Epidermal melanocyte (primary cell): ENCODE measurements at regions not wholly inside any gene's neighbourhood (a gene's known extent, or its start where the extent isn't known, plus 50 kb on each side); places are given as distances from the start of the nearest gene placed in this dataset.
"Not testable (repeated sequence)": the region's sequence is repeated elsewhere in the genome, so short reads cannot be mapped to it uniquely, and the experiment has no call there.

Experiments used
- DNase-seq: peaks from one replicate; pipeline ENCODE4 v3.0.0; 2011; ENCODE audit warnings: low spot score; ENCODE audit not compliant: insufficient read length

DNA sequence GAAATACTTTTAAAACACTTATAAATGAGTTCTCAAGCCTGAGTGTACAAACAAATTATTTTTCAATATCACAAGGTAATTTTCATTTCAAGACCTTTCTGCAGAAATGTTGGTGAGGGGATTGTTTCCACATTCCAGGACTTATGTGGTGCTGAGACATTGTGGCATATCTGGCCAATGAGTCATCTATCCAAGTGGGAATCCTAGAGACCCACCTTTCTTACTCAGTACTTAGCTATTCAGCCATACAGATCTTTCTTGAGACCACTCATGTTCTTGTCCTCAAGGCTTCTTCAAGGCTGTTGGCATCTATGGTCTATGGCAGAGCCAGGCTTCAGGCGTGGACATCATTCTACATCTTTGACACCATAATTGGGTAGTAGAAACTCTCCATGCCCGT lies 225.4 kb downstream of the DKK1 start:
- no peak for DNase-seq

- DNase-seq, result no peak
Measured at GRCh38 chr10:52540479-52540984, 226.5 kb downstream of the DKK1 start.

DNA sequence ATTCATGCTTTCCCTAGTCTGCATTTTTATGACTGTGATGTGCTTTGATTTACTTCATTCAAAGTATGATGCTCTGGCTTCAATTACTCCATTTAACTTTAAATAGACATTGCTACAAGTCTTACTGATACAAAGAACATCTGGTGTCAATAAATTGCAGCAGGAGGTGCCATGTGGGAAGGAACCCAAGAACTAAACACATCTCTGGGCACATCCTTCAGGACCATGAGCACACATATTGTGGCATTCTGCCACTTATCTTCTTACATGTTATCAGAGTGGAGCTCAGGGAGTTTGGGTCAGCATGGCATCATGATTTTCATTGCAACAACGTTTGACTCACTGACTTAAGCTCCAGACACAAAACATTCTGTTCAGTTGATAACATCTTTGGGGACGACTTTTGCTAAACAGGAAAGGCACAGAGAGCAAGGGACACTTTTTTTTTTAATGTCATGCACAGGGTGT lies 227.0 kb downstream of the DKK1 start:
- no peak for DNase-seq

DNA sequence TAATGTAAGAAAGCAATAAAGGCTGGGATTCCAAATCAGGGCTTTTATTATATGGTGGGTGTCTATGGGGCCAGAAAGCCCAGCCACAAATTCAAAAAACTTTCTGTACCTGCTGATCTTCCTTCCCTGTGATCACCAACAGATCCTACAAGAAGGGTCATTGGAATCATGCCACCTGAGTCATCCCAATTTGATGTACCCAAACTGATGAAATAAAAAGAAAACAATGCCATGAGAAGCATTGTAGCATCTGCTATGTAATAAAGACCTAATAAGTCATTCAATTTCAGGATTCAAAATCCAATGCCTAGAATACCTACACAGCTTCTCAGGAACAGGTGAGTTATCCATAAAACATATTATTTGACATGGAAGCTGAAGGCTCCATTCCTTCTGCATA lies 228.8 kb downstream of the DKK1 start:
- DNase-seq, result no peak

- no peak for DNase-seq
Measured at GRCh38 chr10:52551046-52551445, 221.5 kb downstream of the MBL2 start.

GRCh38 chr10:52558090-52558489 lies 214.5 kb downstream of the MBL2 start:
- no peak for DNase-seq

DNA sequence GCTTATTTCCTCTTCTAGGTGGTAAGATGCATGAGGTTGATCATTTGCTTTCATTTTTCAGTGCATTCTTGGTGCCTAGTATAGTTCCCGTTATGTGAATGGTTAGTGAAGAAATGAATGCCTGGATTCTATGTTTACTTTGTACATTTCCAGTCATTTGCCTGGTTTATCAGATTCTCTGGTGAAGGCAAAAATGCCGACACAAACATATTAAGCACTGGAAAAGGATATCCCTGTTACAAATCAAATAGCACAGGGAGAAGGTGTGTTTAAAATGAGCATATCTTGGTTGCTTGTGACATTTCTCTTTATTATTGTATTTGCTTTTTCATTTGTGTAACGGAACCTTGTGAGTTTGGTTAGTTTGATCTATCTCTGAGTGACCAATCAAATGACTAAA lies 211.3 kb downstream of the MBL2 start:
- DNase-seq, result no peak

GRCh38 chr10:52563360-52563759 lies 209.2 kb downstream of the MBL2 start:
- no peak for DNase-seq

- DNase-seq, result no peak
Measured at GRCh38 chr10:52566471-52567246, 205.9 kb downstream of the MBL2 start.

GRCh38 chr10:52567247-52567580 lies 205.4 kb downstream of the MBL2 start:
- no peak for DNase-seq

- DNase-seq, result no peak
Measured at GRCh38 chr10:52568309-52568708, 204.3 kb downstream of the MBL2 start.

DNA sequence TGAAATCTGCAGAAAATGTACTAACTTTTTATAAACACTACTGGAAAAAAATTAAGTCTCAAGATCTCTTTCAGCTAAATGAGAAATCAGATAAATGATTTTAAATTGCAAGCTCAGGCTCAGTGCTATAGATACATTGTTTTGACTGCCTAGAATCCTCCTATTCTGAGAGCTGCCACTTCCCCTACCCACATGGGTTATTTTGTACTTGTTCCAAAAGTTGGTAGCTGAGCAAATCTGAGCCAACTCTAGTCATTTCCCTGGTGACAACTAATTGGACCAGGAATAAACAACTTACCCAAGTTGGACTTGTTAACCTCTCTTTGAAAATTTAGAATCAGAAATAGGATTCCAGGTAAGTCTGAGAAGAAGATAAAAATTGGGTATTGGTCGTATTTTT lies 202.1 kb downstream of the MBL2 start:
- DNase-seq, result no peak

DNA sequence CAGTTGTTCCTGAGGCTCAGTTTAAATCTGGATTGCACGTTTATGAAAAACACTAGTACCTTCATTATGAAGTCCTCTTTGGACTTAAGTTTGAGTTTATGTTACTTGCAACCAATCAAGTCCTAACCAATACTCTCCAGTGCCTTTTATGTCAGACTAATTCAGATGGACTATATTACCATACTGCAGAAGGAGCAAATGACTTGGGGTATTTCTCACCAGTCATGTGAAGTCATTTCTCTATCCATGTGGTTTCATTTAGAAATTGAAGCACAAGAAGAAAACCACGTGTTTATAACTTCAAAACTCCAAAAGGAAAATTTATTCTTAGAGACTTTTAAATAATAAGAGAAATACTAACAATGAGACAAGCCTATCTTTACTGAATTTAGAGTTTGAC lies 201.6 kb downstream of the MBL2 start:
- DNase-seq, result no peak

DNA sequence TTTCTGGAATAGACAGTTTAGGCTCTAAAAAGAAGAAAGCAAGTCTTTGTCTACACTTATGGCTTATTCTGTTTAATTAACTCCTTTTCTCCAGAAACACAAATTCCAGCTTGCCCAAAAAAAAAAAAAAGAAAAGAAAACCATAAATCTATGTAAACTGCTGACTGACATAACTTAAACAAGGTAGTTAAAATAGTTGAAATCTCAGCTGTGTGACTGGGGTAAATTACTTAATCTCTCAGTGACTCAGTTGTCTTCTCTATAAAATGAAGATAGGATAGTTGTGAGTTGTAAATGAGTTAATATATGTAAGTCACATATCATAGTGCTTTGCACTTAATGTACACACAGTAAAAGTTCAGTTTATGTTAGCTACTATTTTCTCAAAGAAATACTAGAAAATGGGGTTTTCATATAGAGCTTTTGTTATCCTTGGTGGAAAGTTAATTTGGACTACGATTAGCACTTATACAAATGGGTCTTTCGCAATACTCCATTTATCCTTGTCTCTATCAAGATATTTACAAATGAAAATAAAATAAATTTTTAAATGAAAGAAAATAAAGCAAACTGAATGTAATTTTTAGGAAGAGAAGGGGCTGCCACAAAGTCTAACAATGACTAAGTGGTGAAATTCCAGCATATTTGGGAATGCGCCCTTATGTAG lies 200.9 kb downstream of the MBL2 start:
- no peak for DNase-seq

DNA sequence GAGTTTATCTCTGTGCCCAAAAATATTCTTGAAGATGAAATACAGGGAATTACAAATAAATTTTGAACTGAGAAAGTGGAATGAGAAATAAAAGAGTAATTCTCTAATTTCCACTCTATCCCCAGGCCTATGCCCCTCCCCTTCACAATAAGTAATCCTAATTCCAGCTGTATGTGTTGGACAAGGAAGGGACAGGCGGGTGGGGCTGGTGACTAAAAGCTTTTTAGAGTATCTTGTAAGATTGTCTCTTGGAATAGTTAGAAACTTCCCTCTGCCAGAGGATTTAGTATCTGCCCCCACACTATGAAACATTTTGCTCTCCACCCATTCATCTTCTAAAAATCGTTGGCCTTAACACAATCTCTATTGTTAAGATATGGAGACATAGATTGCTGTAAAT lies 199.2 kb downstream of the MBL2 start:
- no peak for DNase-seq

GRCh38 chr10:52574697-52575096 lies 197.9 kb downstream of the MBL2 start:
- no peak for DNase-seq

DNA sequence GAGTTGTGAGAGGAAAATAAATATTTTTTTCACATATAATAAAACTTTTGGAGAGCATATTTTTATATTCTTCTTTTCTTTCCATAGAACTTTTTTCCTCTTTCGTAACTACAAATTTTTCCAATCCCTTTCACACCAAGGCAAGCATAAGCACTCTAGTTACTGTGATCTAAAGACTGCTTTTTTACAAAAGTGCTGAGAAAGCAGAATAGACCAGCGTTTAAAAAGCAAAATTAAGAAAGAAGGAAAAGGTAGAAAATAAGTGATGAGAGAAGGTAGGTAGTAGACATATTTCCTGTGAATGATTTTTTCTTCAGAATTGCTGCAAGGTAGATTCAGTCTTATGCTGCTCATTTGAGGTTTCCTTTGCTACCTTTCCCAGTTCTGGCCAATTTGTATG lies 195.5 kb downstream of the MBL2 start:
- no peak for DNase-seq

- no peak for DNase-seq
Measured at GRCh38 chr10:52578871-52579405, 193.6 kb downstream of the MBL2 start.

GRCh38 chr10:52581636-52582035 lies 190.9 kb downstream of the MBL2 start:
- not testable (repeated sequence) for DNase-seq

- DNase-seq, result no peak
Measured at GRCh38 chr10:52583336-52583735, 189.2 kb downstream of the MBL2 start.

GRCh38 chr10:52586710-52587109 lies 185.9 kb downstream of the MBL2 start:
- no peak for DNase-seq

- no peak for DNase-seq
Measured at GRCh38 chr10:52597189-52597863, 175.3 kb downstream of the MBL2 start.
